Hematopoietic multipotent progenitor cell treated with erythropoietin and hydrocortisone succinate and interleukin-3 and kit ligand, for 17 days (in vitro differentiated cells): ENCODE measurements at regions not wholly inside any gene's neighbourhood (a gene's known extent, or its start where the extent isn't known, plus 50 kb on each side); places are given as distances from the start of the nearest gene placed in this dataset.

Source experiments
- DNase-seq: peaks from one replicate; pipeline ENCODE4 v3.0.0-alpha.2; 2015; ENCODE audit warnings: low spot score

GRCh38 chr16:9374061-9374460, 282.6 kb downstream of the HAPSTR1 start:
- DNase-seq: no peak

DNA sequence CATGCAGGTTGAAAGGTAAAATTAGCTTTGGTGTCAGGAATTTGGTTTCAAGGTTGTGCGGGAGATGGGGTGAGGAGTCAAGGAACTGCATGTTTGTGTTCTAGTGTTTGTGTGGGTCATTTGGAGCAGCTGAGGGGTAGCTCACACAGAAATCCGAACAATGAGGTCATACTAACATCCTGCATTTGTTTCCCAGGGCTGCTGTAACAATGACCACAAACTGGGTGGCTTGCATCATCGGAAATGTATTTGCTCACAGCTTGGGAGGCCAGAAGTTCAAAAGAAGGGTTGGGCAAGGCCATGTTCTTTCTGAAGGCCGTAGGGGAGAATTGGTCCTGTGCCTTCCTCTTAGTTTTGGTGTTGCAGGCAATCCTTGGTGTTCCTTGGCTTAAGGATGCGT, 287.4 kb downstream of the HAPSTR1 start:
- DNase-seq: no peak

DNA sequence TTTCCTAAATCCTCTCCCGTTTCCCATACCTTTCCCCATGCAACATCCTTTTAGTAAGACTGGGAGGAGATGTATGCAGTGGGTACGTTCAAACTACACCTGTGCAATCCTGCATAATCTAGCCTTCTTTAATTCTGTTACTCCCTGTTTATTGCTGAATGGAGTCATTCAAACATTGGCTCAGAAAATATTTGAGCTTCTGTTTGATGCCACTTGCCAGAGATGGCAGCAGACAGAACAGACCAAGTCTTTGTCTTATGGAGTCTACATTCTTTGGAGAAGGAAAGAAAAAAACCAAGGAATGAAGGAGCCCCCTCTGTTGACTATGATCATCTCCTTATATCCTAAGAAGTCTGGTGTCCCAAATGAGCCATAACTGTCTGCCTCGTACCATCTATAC, 288.8 kb downstream of the HAPSTR1 start:
- DNase-seq: no peak

DNA sequence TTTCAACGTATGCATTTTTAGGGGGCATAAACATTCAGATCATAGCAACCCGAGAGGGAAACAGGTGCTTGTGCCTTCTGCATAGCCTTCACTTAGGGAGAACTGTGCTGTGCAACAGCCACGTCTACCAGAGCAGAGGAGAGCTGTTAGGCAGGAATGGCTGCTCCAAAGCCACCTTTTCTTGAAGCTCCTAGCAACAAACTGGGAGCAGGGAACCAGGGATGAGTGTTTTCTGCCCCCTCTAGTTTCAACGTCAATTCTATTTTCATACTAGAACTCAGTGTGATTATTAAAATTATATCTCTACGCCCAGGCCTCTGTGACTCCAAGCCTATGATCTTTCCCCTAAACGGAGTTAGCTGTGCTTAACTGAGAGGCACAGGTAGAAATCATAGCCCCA, 290.0 kb downstream of the HAPSTR1 start:
- no peak for DNase-seq

- DNase-seq: no peak
Observed at GRCh38 chr16:9381905-9382304, 290.5 kb downstream of the HAPSTR1 start.

GRCh38 chr16:9383281-9383680, 291.8 kb downstream of the HAPSTR1 start:
- no peak for DNase-seq

DNA sequence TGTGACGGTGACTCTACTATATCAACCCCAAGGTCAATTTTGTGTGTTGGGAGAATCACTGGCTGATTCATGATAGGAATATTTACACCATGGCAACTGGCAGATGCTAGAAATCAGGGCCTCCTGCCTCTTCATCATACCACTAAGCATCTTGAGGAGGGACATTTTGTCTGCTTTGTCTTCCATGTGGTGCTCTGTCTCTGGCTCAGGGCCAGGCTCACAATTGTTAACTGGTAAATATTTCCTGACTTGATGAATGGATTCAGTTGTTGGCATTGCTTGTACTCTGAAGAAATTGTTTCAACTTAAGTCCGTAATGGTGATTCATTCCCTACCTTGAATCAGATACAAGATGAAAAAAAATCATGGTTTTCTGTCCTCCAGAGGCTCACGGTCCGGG, 292.7 kb downstream of the HAPSTR1 start:
- DNase-seq: no peak

DNA sequence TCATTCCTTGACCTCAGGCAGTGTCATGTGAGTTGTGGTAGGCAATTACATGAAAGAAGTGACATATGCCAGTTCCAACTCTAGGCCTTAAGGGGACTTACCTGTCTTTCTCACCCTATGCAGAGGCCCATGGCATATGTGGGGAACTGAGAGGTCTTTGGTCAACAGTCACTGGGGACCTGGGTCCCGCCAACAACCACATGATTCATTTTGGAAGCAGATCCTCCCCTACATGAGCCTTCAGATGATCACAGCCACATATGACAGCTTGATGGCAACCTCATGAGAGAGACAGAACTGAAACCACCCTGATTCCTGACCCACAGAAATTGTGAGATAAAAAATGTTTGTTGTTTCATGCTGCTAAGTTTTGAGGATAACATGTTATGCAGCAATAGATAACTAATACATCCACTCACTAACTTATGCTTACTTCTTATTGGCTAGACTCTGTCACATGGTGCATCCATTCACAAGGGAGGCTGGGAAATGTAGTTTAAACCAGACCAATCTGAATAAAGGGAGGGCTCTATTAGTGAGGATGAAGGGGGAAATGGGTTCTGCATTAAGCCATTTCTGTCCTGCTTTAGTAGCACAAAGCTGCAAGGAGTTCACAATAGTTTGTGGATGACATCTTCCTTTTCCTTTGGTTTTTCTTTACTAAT, 298.2 kb downstream of the HAPSTR1 start:
- DNase-seq: no peak

DNA sequence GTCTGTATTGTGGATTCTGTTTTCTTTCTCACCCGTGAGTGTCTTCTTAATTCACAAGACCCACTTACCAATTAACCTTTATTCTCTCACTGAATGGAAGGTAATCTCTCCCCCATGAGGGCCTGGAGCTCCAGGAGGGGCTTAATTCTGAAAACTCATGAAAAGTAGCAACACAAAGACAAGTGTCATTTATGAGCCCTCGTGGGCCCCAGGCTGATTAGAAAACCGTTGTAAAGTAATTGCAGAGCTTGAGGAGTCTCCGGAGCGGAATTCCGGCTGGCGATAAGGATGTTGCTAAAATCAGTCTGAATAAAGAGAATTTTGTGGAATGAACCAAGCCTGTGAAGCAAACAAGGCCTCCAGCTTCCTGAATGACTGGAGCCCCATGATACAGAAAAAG, 301.5 kb downstream of the HAPSTR1 start:
- no peak for DNase-seq

DNA sequence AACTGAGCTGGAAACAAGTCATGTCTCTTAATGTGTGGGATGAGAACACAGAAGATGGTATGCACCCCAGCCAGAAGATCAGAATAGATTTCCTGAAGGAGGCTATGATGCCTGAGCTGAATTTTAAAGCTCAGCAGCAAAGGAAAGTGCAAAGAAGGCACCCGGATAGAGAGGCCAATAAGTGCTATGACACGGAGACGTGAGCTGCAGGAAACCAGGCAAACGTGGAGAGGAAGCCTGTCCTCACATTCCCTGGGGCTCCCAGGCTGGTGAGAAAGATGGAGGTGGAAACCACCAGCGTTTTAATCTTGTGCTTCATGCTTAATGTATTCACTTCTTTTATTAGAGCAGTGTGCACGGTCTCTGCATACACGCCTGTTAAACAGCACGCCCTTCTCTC, 302.1 kb downstream of the HAPSTR1 start:
- no peak for DNase-seq

- no peak for DNase-seq
Observed at GRCh38 chr16:9395958-9396359, 304.5 kb downstream of the HAPSTR1 start.

DNA sequence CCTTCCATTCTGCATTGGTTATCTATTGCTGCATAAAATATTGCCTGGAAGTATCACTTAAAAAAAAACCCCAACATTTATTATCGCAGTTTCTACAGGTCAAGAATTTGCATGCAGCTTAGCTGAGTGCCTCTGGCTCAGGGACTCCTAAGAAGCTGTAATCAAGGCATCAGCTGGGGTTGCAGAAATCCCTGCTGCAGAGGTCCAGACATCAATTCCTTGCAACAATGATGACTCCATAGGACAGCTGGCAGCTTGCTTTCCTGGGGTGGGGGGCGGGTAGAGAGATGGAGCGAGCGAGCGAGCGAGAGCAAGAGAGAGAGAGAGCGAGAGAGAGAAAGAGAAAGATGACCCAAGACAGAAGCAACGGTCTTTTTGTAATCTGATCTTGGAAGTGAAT, 308.1 kb downstream of the HAPSTR1 start:
- DNase-seq: no peak

DNA sequence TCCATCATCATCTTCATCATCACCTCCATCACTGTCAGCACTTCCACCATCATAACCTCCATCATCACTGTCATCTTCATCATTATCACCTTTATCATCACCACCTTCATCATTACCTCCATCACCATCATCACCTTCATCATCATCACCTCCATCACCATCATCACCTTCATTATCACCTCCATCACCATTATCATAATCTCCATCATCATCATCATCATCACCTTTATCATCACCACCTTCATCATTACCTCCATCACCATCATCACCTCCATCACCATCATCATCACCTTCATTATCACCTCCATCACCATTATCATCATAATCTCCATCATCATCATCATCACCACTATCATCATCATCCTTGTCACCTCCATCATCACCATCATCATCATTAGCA, 309.7 kb downstream of the HAPSTR1 start:
- DNase-seq: no peak

GRCh38 chr16:9402293-9402860, 310.9 kb downstream of the HAPSTR1 start:
- DNase-seq: no peak

DNA sequence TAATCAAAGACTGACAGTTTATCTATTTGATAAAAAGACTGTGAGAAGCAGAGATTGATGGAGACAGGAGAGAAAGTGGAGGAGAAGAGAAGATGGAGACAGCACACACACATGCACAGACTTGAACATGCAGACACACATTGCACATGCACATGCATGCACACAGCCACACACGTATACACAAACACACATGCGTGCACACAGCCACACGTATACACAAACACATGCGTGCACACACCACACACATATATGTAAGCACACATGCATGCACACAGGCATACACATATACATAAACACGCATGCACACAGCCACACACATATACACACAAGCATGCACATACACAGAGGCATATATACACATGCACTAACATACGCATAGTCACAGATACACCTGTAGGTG, 313.4 kb downstream of the HAPSTR1 start:
- no peak for DNase-seq

DNA sequence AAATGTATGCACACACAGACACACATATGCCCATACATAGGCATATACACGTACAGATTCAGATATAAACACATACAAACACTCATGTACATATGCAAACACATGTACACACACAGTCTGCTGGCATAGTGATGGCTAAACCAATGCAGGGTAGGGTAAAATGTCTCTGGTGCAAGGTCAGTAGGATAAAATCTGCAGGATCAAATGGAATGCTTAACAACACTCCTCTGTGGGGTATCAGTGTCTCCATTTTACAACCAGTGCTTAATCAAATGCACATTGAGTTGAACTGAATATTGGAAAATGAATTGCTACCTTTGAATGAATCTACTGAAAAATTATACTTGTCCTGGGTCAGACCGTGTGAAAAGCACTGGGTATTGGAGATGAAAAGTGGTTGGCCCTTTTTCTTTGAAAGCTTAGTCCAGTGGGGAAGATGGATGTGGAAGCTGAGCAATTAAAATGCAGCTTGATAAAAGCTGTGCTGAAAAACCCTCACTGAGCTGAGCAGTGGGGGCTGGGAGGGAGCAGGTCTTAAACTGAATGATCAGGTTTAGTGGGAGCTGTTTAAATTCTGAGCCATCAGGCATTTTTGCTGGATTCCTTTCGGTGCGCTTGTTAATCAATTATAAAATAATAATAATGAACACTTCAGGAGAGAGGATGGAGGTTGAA, 314.7 kb downstream of the HAPSTR1 start:
- no peak for DNase-seq

- no peak for DNase-seq
Observed at GRCh38 chr16:9407206-9407758, 315.8 kb downstream of the HAPSTR1 start.

DNA sequence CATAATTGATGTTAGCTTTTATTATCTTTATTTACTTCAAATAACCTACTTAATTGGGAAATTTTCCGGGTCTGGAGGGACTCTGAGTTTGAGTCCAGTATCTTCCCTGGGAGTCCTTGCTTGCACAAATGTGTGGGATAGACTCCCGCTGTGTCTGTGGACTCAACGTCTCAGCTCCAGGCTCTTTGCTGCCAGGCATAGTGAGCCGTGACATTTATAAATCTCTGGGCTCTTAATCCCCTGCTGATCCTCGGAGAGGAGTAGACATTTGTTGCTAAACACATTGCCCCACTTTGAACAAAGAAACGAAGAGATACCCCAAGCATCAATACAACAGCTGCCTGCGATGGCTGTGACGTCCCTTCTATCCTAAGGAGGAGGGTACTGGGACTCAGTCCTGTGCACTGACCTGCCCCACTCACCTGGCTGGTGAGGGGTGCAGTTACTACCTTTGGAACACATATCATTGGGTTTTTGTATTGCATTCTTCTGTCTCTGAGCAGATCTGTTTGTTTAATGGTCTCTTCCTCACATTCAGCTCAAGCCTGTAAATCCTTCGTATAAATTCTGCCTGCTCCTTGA, 316.9 kb downstream of the HAPSTR1 start:
- no peak for DNase-seq

GRCh38 chr16:9409560-9410493, 318.4 kb downstream of the HAPSTR1 start:
- DNase-seq: no peak

GRCh38 chr16:9411426-9411825, 320.0 kb downstream of the HAPSTR1 start:
- DNase-seq: no peak

GRCh38 chr16:9412031-9412914, 320.8 kb downstream of the HAPSTR1 start:
- DNase-seq: no peak
